ENCODE measurements at regions not wholly inside any gene's neighbourhood (a gene's known extent, or its start where the extent isn't known, plus 50 kb on each side); places are given as distances from the start of the nearest gene placed in this dataset.

DNA sequence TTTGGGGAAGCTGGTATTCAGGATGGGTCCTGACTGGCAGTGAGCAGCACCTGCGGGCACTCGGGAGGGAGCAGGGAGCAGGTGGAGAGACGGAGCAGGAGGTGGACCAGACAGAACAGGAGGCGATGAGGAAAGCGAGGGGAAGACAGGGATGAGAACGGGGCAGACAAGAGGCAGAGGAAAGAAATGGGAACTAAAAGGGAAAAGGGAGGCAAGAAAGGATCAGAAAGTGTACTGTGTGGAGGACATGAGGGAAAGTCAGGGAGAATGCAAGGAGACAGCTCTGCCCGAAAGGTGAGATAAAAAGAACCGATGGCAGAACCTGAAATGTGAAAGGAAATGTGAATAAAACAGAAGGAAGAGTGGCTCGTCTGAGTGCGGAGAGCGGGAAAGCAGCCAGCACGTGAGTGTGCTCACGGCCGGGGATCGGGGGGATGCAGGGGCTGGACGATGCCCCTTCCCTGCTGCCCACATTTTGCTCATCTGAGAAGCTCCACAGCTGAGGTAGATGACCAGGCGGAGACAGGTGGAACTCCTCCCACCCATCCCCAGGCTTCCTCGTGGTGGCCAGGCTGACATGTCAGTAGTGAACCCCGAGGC, 494.4 kb upstream of the B3GAT1 start:
- TF ChIP-seq, protein P1, sequence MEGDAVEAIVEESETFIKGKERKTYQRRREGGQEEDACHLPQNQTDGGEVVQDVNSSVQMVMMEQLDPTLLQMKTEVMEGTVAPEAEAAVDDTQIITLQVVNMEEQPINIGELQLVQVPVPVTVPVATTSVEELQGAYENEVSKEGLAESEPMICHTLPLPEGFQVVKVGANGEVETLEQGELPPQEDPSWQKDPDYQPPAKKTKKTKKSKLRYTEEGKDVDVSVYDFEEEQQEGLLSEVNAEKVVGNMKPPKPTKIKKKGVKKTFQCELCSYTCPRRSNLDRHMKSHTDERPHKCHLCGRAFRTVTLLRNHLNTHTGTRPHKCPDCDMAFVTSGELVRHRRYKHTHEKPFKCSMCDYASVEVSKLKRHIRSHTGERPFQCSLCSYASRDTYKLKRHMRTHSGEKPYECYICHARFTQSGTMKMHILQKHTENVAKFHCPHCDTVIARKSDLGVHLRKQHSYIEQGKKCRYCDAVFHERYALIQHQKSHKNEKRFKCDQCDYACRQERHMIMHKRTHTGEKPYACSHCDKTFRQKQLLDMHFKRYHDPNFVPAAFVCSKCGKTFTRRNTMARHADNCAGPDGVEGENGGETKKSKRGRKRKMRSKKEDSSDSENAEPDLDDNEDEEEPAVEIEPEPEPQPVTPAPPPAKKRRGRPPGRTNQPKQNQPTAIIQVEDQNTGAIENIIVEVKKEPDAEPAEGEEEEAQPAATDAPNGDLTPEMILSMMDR (IDR thresholded peaks at IDR 0.05), result no peak
- no peak for TF ChIP-seq POLR2A (IDR thresholded peaks at IDR 0.05)

Data from thyroid gland (tissue), 4 donors.